ENCODE measurements at regions not wholly inside any gene's neighbourhood (a gene's known extent, or its start where the extent isn't known, plus 50 kb on each side); places are given as distances from the start of the nearest gene placed in this dataset.

DNA sequence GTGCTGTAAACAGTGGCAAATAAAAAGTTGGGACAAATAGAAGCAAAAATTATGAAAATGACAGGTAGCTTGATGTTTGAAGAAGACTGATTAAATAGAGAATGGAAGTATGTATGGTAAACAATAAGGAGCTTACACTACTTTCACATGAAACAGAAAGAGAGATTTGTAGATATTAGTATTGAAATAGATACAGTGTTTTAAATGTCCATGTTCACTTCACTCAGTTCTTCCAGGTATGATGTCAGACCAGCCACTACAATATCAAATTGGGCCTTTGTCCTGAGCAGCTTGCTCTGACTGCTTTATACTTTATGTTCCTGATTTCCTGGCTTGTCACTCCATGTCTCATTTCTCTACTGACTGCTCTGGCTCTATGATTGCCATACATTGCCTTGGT lies 107.5 kb downstream of the CENPW start:
- TF ChIP-seq, protein P1, sequence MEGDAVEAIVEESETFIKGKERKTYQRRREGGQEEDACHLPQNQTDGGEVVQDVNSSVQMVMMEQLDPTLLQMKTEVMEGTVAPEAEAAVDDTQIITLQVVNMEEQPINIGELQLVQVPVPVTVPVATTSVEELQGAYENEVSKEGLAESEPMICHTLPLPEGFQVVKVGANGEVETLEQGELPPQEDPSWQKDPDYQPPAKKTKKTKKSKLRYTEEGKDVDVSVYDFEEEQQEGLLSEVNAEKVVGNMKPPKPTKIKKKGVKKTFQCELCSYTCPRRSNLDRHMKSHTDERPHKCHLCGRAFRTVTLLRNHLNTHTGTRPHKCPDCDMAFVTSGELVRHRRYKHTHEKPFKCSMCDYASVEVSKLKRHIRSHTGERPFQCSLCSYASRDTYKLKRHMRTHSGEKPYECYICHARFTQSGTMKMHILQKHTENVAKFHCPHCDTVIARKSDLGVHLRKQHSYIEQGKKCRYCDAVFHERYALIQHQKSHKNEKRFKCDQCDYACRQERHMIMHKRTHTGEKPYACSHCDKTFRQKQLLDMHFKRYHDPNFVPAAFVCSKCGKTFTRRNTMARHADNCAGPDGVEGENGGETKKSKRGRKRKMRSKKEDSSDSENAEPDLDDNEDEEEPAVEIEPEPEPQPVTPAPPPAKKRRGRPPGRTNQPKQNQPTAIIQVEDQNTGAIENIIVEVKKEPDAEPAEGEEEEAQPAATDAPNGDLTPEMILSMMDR (conservative IDR thresholded peaks at IDR 0.05 in 1 of 2, IDR thresholded peaks at IDR 0.05 in 1 of 2; ENCODE audit: extremely low read depth in 1 of 2, insufficient read depth in 1 of 2, low read depth in 1 of 2, low read length in 2 of 2) = no peak
- no peak for TF ChIP-seq EZH2 (IDR thresholded peaks at IDR 0.05; ENCODE audit: borderline replicate concordance, low read length)

All from mammary epithelial cell (primary cell).